Esophagus muscularis mucosa (tissue), 4 donors: ENCODE measurements at regions not wholly inside any gene's neighbourhood (a gene's known extent, or its start where the extent isn't known, plus 50 kb on each side); places are given as distances from the start of the nearest gene placed in this dataset.

ENCODE experiments used
- DNase-seq: peaks from one replicate; pipeline ENCODE4 v3.0.0-alpha.2; 2017; ENCODE audit errors: extremely low spot score
- H3K27ac ChIP-seq, 4 donors: fragments of 200-600 bp; sonication (generic); replicated peaks in 1 of 4; 1 replicate in 3 of 4; 2 replicates in 1 of 4; pipeline ENCODE4 v1.5.1; 2016 to 2019; ENCODE audit warnings: mild to moderate bottlenecking in 1 of 4
- H3K27me3 ChIP-seq, 4 donors: fragments of 200-600 bp; sonication (generic); one replicate each; pipeline versions ENCODE4 v1.5.1 to v1.6.0; 2016 to 2019
- H3K36me3 ChIP-seq, 4 donors: fragments of 200-600 bp; sonication (generic); one replicate each; pipeline ENCODE4 v1.5.1; 2016 to 2019
- H3K4me1 ChIP-seq, 4 donors: fragments of 200-600 bp; sonication (generic); one replicate each; pipeline ENCODE4 v1.5.1; 2016 to 2019
- H3K4me3 ChIP-seq, 4 donors: fragments of 200-600 bp; sonication (generic); 1 replicate in 2 of 4; 2 replicates in 2 of 4; pipeline ENCODE4 v1.5.1; 2016 to 2019; ENCODE audit warnings: mild to moderate bottlenecking in 4 of 4, moderate library complexity in 1 of 4
- H3K9me3 ChIP-seq, 4 donors: fragments of 200-600 bp; sonication (generic); 1 replicate in 3 of 4; 2 replicates in 1 of 4; pipeline ENCODE4 v1.5.1; 2016 to 2019
- CTCF ChIP-seq, 3 experiments: fragments of 200-600 bp in 2 of 3; fragments of 450-650 bp in 1 of 3; sonication (generic) in 2 of 3; IDR thresholded peaks; one replicate each; pipeline ENCODE4 v1.5.1; 2017 to 2019; ENCODE audit warnings: antibody characterized with exemption in 3 of 3, mild to moderate bottlenecking in 2 of 3, moderate library complexity in 1 of 3
- EP300 ChIP-seq: sonication (generic); formaldehyde crosslinking; IDR thresholded peaks from one replicate; pipeline ENCODE4 v1.6.1; 2017; ENCODE audit warnings: antibody characterized with exemption
- POLR2A ChIP-seq: fragments of 450-650 bp; IDR thresholded peaks from one replicate; pipeline ENCODE4 v1.6.1; 2017; ENCODE audit warnings: antibody characterized with exemption, moderate library complexity, mild to moderate bottlenecking, low read depth
- POLR2AphosphoS5 ChIP-seq, 2 donors: sonication (generic); formaldehyde crosslinking; IDR thresholded peaks; one replicate each; pipeline ENCODE4 v1.6.1; 2017; ENCODE audit warnings: antibody characterized with exemption in 2 of 2
- WGBS: methylation state at CpG from one replicate; pipeline ENCODE4 v1.1.5; 2018; 5-methylcytosine and 5-hydroxymethylcytosine counted together
- intact Hi-C: fragments of 100-400 bp; cut with DNase I; formaldehyde crosslinking; loops from one replicate; pipeline ENCODE4 v1.15.1; 2023

GRCh38 chr7:88386665-88387156 lies 80.0 kb upstream of the STEAP4 start:
- Histone ChIP-seq H3K36me3 (no peaks in the 10 kb centered on the region), H3K4me3 (no peak overlapping the region), H3K27me3 (no peaks in the 10 kb centered on the region), H3K9me3 (no peaks in the 10 kb centered on the region), H3K27ac (no peak overlapping the region), H3K4me1 (no peaks in the 10 kb centered on the region)
- TF ChIP-seq POLR2A (no peak), POLR2AphosphoS5 (IDR thresholded peaks at IDR 0.05) (no peak), EP300 (no peak), CTCF (IDR thresholded peaks at IDR 0.05) (no peak)
- no peak for DNase-seq
- intact Hi-C loops = no loop called here
- 66% methylated on average over 3 of the region's 3 CpGs for WGBS

- no peak for DNase-seq
- intact Hi-C loops = no loop called here
- no peak overlapping the region for H3K4me3 ChIP-seq
- peaks cover 0 to 5% (median 0%) of the 10 kb centered on the region in 4 donors for H3K9me3 ChIP-seq
- TF ChIP-seq POLR2A = no peak
- no peak for TF ChIP-seq EP300
- no peak for TF ChIP-seq CTCF (IDR thresholded peaks at IDR 0.05)
- TF ChIP-seq POLR2AphosphoS5 (IDR thresholded peaks at IDR 0.05) = no peak
- no peaks in the 10 kb centered on the region for H3K27me3 ChIP-seq
- H3K4me1 ChIP-seq = no peaks in the 10 kb centered on the region
- WGBS = 89% methylated on average over 1 of the region's 1 CpG
- no peaks in the 10 kb centered on the region for H3K36me3 ChIP-seq
- H3K27ac ChIP-seq = no peak overlapping the region
Measured at GRCh38 chr7:88377434-88377833, 70.7 kb upstream of the STEAP4 start.

GRCh38 chr7:88368686-88369085 lies 62.0 kb upstream of the STEAP4 start:
- Histone ChIP-seq H3K4me3 (no peak overlapping the region), H3K4me1 (no peaks in the 10 kb centered on the region), H3K27ac (no peak overlapping the region), H3K36me3 (no peaks in the 10 kb centered on the region), H3K27me3 (no peaks in the 10 kb centered on the region), H3K9me3 (no peaks in the 10 kb centered on the region)
- WGBS = 86% methylated on average over 4 of the region's 4 CpGs
- no peak for TF ChIP-seq POLR2A
- no peak for TF ChIP-seq CTCF (IDR thresholded peaks at IDR 0.05)
- no peak for TF ChIP-seq EP300
- no peak for TF ChIP-seq POLR2AphosphoS5 (IDR thresholded peaks at IDR 0.05)
- intact Hi-C loops = no loop called here
- no peak for DNase-seq

GRCh38 chr7:88366845-88367244 lies 60.2 kb upstream of the STEAP4 start:
- DNase-seq = no peak
- no peaks in the 10 kb centered on the region for H3K36me3 ChIP-seq
- H3K4me1 ChIP-seq = no peaks in the 10 kb centered on the region
- H3K4me3 ChIP-seq = no peak overlapping the region
- 90% methylated on average over 1 of the region's 1 CpG for WGBS
- no peaks in the 10 kb centered on the region for H3K9me3 ChIP-seq
- no peaks in the 10 kb centered on the region for H3K27me3 ChIP-seq
- TF ChIP-seq EP300 (no peak), POLR2AphosphoS5 (IDR thresholded peaks at IDR 0.05) (no peak), CTCF (IDR thresholded peaks at IDR 0.05) (no peak), POLR2A (no peak)
- intact Hi-C loops = no loop called here
- H3K27ac ChIP-seq = no peak overlapping the region

- Histone ChIP-seq H3K9me3 (no peaks in the 10 kb centered on the region), H3K36me3 (no peaks in the 10 kb centered on the region), H3K4me3 (no peak overlapping the region), H3K27ac (no peak overlapping the region), H3K4me1 (no peaks in the 10 kb centered on the region), H3K27me3 (no peaks in the 10 kb centered on the region)
- DNase-seq = no peak
- WGBS = 72% methylated on average over 2 of the region's 2 CpGs
- intact Hi-C loops = no loop called here
- TF ChIP-seq POLR2A (no peak), POLR2AphosphoS5 (IDR thresholded peaks at IDR 0.05) (no peak), CTCF (IDR thresholded peaks at IDR 0.05) (no peak), EP300 (no peak)
Measured at GRCh38 chr7:88363869-88364268, 57.2 kb upstream of the STEAP4 start.
